SIG-M5 treated with dmso at 0.1 percent for 504 hours (cell line): ENCODE measurements at regions not wholly inside any gene's neighbourhood (a gene's known extent, or its start where the extent isn't known, plus 50 kb on each side); places are given as distances from the start of the nearest gene placed in this dataset.

ENCODE experiments used
- DNase-seq: peaks from one replicate; lab custom pipeline; 2025; ENCODE audit not compliant: unreplicated experiment; lab: John Stamatoyannopoulos, UW

- DNase-seq, result no peak
Measured at GRCh38 chr7:49367072-49367471, 406.4 kb upstream of the VWC2 start.

GRCh38 chr7:49371771-49372170 lies 401.7 kb upstream of the VWC2 start:
- DNase-seq, result no peak

- no peak for DNase-seq
Measured at GRCh38 chr7:49376817-49377375, 396.5 kb upstream of the VWC2 start.

- no peak for DNase-seq
Measured at GRCh38 chr7:49386792-49387191, 386.6 kb upstream of the VWC2 start.

GRCh38 chr7:49389871-49390479 lies 383.5 kb upstream of the VWC2 start:
- no peak for DNase-seq

- DNase-seq, result no peak
Measured at GRCh38 chr7:49396229-49396628, 377.2 kb upstream of the VWC2 start.

- DNase-seq, result no peak
Measured at GRCh38 chr7:49397750-49398149, 375.7 kb upstream of the VWC2 start.

GRCh38 chr7:49398236-49398635 lies 375.2 kb upstream of the VWC2 start:
- no peak for DNase-seq

GRCh38 chr7:49398746-49399145 lies 374.7 kb upstream of the VWC2 start:
- no peak for DNase-seq

GRCh38 chr7:49400891-49401550 lies 372.4 kb upstream of the VWC2 start:
- DNase-seq, result no peak

GRCh38 chr7:49403844-49404243 lies 369.6 kb upstream of the VWC2 start:
- no peak for DNase-seq

GRCh38 chr7:49407205-49407604 lies 366.2 kb upstream of the VWC2 start:
- DNase-seq, result no peak

GRCh38 chr7:49417034-49417433 lies 356.4 kb upstream of the VWC2 start:
- DNase-seq, result no peak

- no peak for DNase-seq
Measured at GRCh38 chr7:49418963-49419362, 354.5 kb upstream of the VWC2 start.

GRCh38 chr7:49422564-49422963 lies 350.9 kb upstream of the VWC2 start:
- no peak for DNase-seq

- DNase-seq, result peak; percentile 11
Measured at GRCh38 chr7:49424109-49424508, 349.3 kb upstream of the VWC2 start.

- no peak for DNase-seq
Measured at GRCh38 chr7:49425277-49425818, 348.1 kb upstream of the VWC2 start.

- no peak for DNase-seq
Measured at GRCh38 chr7:49432254-49432653, 341.2 kb upstream of the VWC2 start.

- DNase-seq, result no peak
Measured at GRCh38 chr7:49433794-49434193, 339.6 kb upstream of the VWC2 start.

GRCh38 chr7:49434846-49435245 lies 338.6 kb upstream of the VWC2 start:
- DNase-seq, result no peak

- DNase-seq, result no peak
Measured at GRCh38 chr7:49438281-49438680, 335.2 kb upstream of the VWC2 start.

- no peak for DNase-seq
Measured at GRCh38 chr7:49443515-49443914, 329.9 kb upstream of the VWC2 start.
